ENCODE measurements at regions not wholly inside any gene's neighbourhood (a gene's known extent, or its start where the extent isn't known, plus 50 kb on each side); places are given as distances from the start of the nearest gene placed in this dataset.

DNA sequence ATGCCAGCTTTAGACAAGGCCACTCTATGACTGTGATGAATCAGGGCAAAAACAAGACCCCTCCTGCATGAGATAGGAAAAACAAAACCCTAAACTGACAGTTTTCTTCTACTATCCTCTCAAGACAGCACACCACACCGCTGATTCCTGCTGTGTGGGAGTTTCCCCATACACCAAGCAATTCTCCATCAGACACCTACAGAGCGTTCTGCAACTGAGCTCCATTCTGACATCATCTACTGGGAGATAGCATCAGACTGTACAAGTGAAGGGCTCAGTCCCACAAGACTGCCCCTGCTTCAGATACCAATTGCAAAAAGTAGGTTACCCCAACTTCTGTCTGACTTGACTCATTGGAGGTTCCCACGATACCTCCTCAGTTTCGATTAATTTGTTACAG, 130.6 kb downstream of the TSN start:
- TF ChIP-seq, protein P1, sequence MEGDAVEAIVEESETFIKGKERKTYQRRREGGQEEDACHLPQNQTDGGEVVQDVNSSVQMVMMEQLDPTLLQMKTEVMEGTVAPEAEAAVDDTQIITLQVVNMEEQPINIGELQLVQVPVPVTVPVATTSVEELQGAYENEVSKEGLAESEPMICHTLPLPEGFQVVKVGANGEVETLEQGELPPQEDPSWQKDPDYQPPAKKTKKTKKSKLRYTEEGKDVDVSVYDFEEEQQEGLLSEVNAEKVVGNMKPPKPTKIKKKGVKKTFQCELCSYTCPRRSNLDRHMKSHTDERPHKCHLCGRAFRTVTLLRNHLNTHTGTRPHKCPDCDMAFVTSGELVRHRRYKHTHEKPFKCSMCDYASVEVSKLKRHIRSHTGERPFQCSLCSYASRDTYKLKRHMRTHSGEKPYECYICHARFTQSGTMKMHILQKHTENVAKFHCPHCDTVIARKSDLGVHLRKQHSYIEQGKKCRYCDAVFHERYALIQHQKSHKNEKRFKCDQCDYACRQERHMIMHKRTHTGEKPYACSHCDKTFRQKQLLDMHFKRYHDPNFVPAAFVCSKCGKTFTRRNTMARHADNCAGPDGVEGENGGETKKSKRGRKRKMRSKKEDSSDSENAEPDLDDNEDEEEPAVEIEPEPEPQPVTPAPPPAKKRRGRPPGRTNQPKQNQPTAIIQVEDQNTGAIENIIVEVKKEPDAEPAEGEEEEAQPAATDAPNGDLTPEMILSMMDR (IDR thresholded peaks at IDR 0.05; ENCODE audit: low read depth, low read length, poor library complexity, severe bottlenecking): no peak
- no peak for TF ChIP-seq EZH2phosphoT487 (IDR thresholded peaks at IDR 0.05; ENCODE audit: borderline replicate concordance, low read length)
- H3K4me2 ChIP-seq (ENCODE audit: low read length): no peak overlapping the region
- no peaks in the 10 kb centered on the region for H3K36me3 ChIP-seq (ENCODE audit: control insufficient read depth, low read length)

DNA sequence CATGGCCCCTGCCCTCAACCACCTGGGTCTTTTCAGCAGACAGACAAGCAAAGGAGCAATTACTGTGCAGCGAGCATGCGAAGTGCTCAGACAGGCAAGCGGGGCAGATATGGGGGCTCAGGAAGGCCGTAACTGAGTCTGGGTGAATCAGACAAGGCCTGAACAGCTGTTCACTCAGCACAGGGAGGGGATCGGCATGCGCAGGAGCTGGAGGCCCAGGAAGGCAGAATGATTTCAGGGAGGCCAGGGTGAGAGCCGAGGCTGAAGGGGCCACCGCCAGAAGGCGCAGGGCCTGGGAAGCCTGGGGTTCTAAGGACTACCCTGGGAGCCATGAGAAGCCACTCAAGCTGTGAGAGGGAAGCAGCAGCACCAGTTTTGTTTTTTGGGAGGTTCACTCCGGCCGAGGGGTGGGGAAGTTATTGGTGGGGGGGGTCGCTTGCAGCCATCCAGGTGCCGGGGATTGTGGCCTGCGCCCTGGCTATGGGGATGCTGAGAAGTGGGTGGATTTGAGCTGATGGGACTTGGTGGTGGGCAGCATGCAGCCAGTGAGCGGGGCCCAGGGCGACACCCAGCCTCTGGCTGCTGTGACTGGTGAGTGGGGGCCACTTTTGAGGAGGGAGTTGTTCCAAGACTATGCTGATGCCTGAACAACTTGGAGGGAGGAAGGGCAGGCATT, 132.2 kb downstream of the TSN start:
- TF ChIP-seq, protein P1 (IDR thresholded peaks at IDR 0.05; ENCODE audit: low read depth, low read length, poor library complexity, severe bottlenecking): no peak
- Histone ChIP-seq H3K27ac (ENCODE audit: low read depth, low read length) (no peak overlapping the region), H3K4me3 (ENCODE audit: low read length) (no peak overlapping the region), H3K79me2 (ENCODE audit: control insufficient read depth, low read length) (no peaks in the 10 kb centered on the region), H3K27me3 (ENCODE audit: control insufficient read depth, low read length) (no peaks in the 10 kb centered on the region), H4K20me1 (ENCODE audit: control insufficient read depth, insufficient read depth, low read depth, low read length) (no peaks in the 10 kb centered on the region), H3K4me1 (ENCODE audit: control insufficient read depth, low read length) (peaks cover 7% of the 10 kb centered on the region), H3F3A (ENCODE audit: control insufficient read depth, insufficient read depth) (no peaks in the 10 kb centered on the region), H3K9me2 (replicated peaks; ENCODE audit: control insufficient read depth, low read length) (no peaks in the 10 kb centered on the region), H3K36me3 (ENCODE audit: control insufficient read depth, low read length) (no peaks in the 10 kb centered on the region), H3K9me3 (ENCODE audit: control insufficient read depth, insufficient read depth, low read length) (no peaks in the 10 kb centered on the region), H3K4me2 (ENCODE audit: low read length) (no peak overlapping the region)

More for the DNA sequence above, 130.6 kb downstream of the TSN start:
- peaks cover 7% of the 10 kb centered on the region for H3K4me1 ChIP-seq (ENCODE audit: control insufficient read depth, low read length)
- H3K9me2 ChIP-seq (replicated peaks; ENCODE audit: control insufficient read depth, low read length): no peaks in the 10 kb centered on the region
- no peaks in the 10 kb centered on the region for H3K9me3 ChIP-seq (ENCODE audit: control insufficient read depth, insufficient read depth, low read length)
- H4K20me1 ChIP-seq (ENCODE audit: control insufficient read depth, insufficient read depth, low read depth, low read length): no peaks in the 10 kb centered on the region
- no peaks in the 10 kb centered on the region for H3F3A ChIP-seq (ENCODE audit: control insufficient read depth, insufficient read depth)
- H3K27me3 ChIP-seq (ENCODE audit: control insufficient read depth, low read length): no peaks in the 10 kb centered on the region
- H3K27ac ChIP-seq (ENCODE audit: low read depth, low read length): no peak overlapping the region
- H3K79me2 ChIP-seq (ENCODE audit: control insufficient read depth, low read length): no peaks in the 10 kb centered on the region
- no peak overlapping the region for H3K4me3 ChIP-seq (ENCODE audit: low read length)

DNA sequence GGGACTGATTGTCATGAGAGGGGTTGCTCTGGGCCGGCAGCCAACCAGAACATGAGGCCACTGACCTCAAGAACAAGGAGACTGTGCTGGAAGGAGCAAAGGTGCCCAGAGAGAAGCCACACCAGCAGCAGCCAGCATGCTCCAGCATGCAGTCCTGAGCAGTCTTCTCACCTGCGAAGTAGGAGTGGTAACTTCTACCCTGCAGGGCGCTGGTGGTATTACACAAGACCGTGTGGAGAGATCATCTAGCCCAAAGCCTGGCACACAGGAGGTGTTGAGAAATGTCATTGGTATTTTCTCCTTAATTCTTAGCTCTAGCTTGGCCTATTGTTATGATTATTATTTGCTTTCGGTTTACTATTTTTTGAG, 132.7 kb downstream of the TSN start:
- TF ChIP-seq, protein P1 (IDR thresholded peaks at IDR 0.05; ENCODE audit: low read depth, low read length, poor library complexity, severe bottlenecking): peak; percentile 65
- TF ChIP-seq EZH2phosphoT487 (IDR thresholded peaks at IDR 0.05; ENCODE audit: borderline replicate concordance, low read length): no peak
- Histone ChIP-seq H3K4me3 (ENCODE audit: low read length) (no peak overlapping the region), H3K27me3 (ENCODE audit: control insufficient read depth, low read length) (no peaks in the 10 kb centered on the region), H3K4me2 (ENCODE audit: low read length) (no peak overlapping the region), H3K4me1 (ENCODE audit: control insufficient read depth, low read length) (peaks cover 7% of the 10 kb centered on the region), H3K79me2 (ENCODE audit: control insufficient read depth, low read length) (no peaks in the 10 kb centered on the region), H3K9me2 (replicated peaks; ENCODE audit: control insufficient read depth, low read length) (no peaks in the 10 kb centered on the region), H3K27ac (ENCODE audit: low read depth, low read length) (no peak overlapping the region), H4K20me1 (ENCODE audit: control insufficient read depth, insufficient read depth, low read depth, low read length) (no peaks in the 10 kb centered on the region), H3K36me3 (ENCODE audit: control insufficient read depth, low read length) (no peaks in the 10 kb centered on the region), H3F3A (ENCODE audit: control insufficient read depth, insufficient read depth) (no peaks in the 10 kb centered on the region), H3K9me3 (ENCODE audit: control insufficient read depth, insufficient read depth, low read length) (no peaks in the 10 kb centered on the region)
